ENCODE measurements at regions not wholly inside any gene's neighbourhood (a gene's known extent, or its start where the extent isn't known, plus 50 kb on each side); places are given as distances from the start of the nearest gene placed in this dataset.

GRCh38 chr4:14236359-14236758 lies 608.8 kb upstream of the BOD1L1 start:
- Histone ChIP-seq H3K4me1 (ENCODE audit: control insufficient read depth in 1 of 2, insufficient read depth in 2 of 2, low read depth in 1 of 2, low read length in 1 of 2) (no peaks in the 10 kb centered on the region), H3K27ac (ENCODE audit: low read depth in 2 of 2, low read length in 1 of 2) (no peak overlapping the region), H3K9me3 (no peaks in the 10 kb centered on the region), H3F3A (replicated peaks; ENCODE audit: insufficient read depth) (no peaks in the 10 kb centered on the region), H3K4me2 (no peak overlapping the region), H2AFZ (ENCODE audit: low read depth) (no peak overlapping the region), H3K79me2 (ENCODE audit: insufficient read depth) (no peaks in the 10 kb centered on the region), H3K27me3 (ENCODE audit: insufficient read depth) (no peaks in the 10 kb centered on the region), H3K9ac (no peak overlapping the region), H3K4me3 (ENCODE audit: low read depth in 2 of 2, low read length in 1 of 2) (no peak overlapping the region), H4K20me1 (ENCODE audit: insufficient read depth) (no peaks in the 10 kb centered on the region), H3K36me3 (replicated peaks in 1 of 2; ENCODE audit: control insufficient read depth in 1 of 2, insufficient read depth in 2 of 2, low read length in 1 of 2) (no peaks in the 10 kb centered on the region), H3K9me2 (no peaks in the 10 kb centered on the region)
- ChIA-PET CTCF (no interaction called here), POLR2A (no interaction called here)
- TF ChIP-seq MEF2A (IDR thresholded peaks at IDR 0.05; ENCODE audit: borderline replicate concordance, low read depth) (no peak), ELF1 (IDR thresholded peaks at IDR 0.05) (no peak), FOXJ3 (CRISPR knock-in tag; IDR thresholded peaks at IDR 0.05) (no peak), REST (IDR thresholded peaks at IDR 0.05; ENCODE audit: low read depth, low read length) (no peak), SMC3 (IDR thresholded peaks at IDR 0.05; ENCODE audit: low read depth, low read length) (no peak), IRF3 (IDR thresholded peaks at IDR 0.05; ENCODE audit: low read depth, low read length) (no peak), MAX (IDR thresholded peaks at IDR 0.05; ENCODE audit: low read depth) (no peak), NFIC (IDR thresholded peaks at IDR 0.05; ENCODE audit: borderline replicate concordance) (no peak), JUND (IDR thresholded peaks at IDR 0.05) (no peak), RCOR1 (IDR thresholded peaks at IDR 0.05; ENCODE audit: low read length) (no peak), RXRA (IDR thresholded peaks at IDR 0.05; ENCODE audit: borderline replicate concordance, low read depth) (no peak), RAD21 (IDR thresholded peaks at IDR 0.05; ENCODE audit: low read length) (no peak), RFX5 (IDR thresholded peaks at IDR 0.05; ENCODE audit: low read length) (no peak), FOSL2 (IDR thresholded peaks at IDR 0.05; ENCODE audit: borderline replicate concordance, low read depth) (no peak)
- WGBS (ENCODE audit: low lambda C conversion rate): 15% methylated on average over 2 of the region's 2 CpGs
- DNase-seq: no peak

- no peak overlapping the region for H3K4me3 ChIP-seq (ENCODE audit: low read depth in 2 of 2, low read length in 1 of 2)
- 59% methylated on average over 2 of the region's 2 CpGs for WGBS (ENCODE audit: low lambda C conversion rate)
- no peaks in the 10 kb centered on the region for H3K36me3 ChIP-seq (replicated peaks in 1 of 2; ENCODE audit: control insufficient read depth in 1 of 2, insufficient read depth in 2 of 2, low read length in 1 of 2)
- no peak for DNase-seq
- H3F3A ChIP-seq (replicated peaks; ENCODE audit: insufficient read depth): no peaks in the 10 kb centered on the region
- no peaks in the 10 kb centered on the region for H3K79me2 ChIP-seq (ENCODE audit: insufficient read depth)
- no peak overlapping the region for H3K9ac ChIP-seq
- no peaks in the 10 kb centered on the region for H3K9me2 ChIP-seq
- ChIA-PET POLR2A (no interaction called here), CTCF (interaction anchor here (1.2 kb wide), 1 partner anchor 15 kb away, joined by 3 read pairs; no protein-coding TSS in a partner anchor)
- no peak overlapping the region for H2AFZ ChIP-seq (ENCODE audit: low read depth)
- no peaks in the 10 kb centered on the region for H3K27me3 ChIP-seq (ENCODE audit: insufficient read depth)
- H3K4me2 ChIP-seq: no peak overlapping the region
- no peaks in the 10 kb centered on the region for H3K4me1 ChIP-seq (ENCODE audit: control insufficient read depth in 1 of 2, insufficient read depth in 2 of 2, low read depth in 1 of 2, low read length in 1 of 2)
- H4K20me1 ChIP-seq (ENCODE audit: insufficient read depth): no peaks in the 10 kb centered on the region
- H3K27ac ChIP-seq (ENCODE audit: low read depth in 2 of 2, low read length in 1 of 2): no peak overlapping the region
- H3K9me3 ChIP-seq: no peaks in the 10 kb centered on the region
- TF ChIP-seq TCF12 (IDR thresholded peaks at IDR 0.05): no peak
- TF ChIP-seq FOXM1 (IDR thresholded peaks at IDR 0.05; ENCODE audit: low read depth): no peak
- no peak for TF ChIP-seq EZH2phosphoT487 (IDR thresholded peaks at IDR 0.05; ENCODE audit: borderline replicate concordance, low read depth)
- TF ChIP-seq MAX (IDR thresholded peaks at IDR 0.05; ENCODE audit: low read depth): no peak
- no peak for TF ChIP-seq YY1 (IDR thresholded peaks at IDR 0.05; ENCODE audit: low read depth)
- no peak for TF ChIP-seq SMC3 (IDR thresholded peaks at IDR 0.05; ENCODE audit: low read depth, low read length)
- TF ChIP-seq FOSL2 (IDR thresholded peaks at IDR 0.05; ENCODE audit: borderline replicate concordance, low read depth): no peak
- TF ChIP-seq CTCF (IDR thresholded peaks at IDR 0.05): no peak
- no peak for TF ChIP-seq GABPA (IDR thresholded peaks at IDR 0.05; ENCODE audit: low read depth)
- no peak for TF ChIP-seq RXRA (IDR thresholded peaks at IDR 0.05; ENCODE audit: borderline replicate concordance, low read depth)
- TF ChIP-seq CHD2 (IDR thresholded peaks at IDR 0.05; ENCODE audit: low read length, partially characterized antibody): no peak
These were observed 610.4 kb upstream of the BOD1L1 start for GRCh38 chr4:14237911-14238310.

All from SK-N-SH (cell line).